Eye (tissue), 1 donor: ENCODE measurements at regions not wholly inside any gene's neighbourhood (a gene's known extent, or its start where the extent isn't known, plus 50 kb on each side); places are given as distances from the start of the nearest gene placed in this dataset.

Experiments
- DNase-seq: peaks from one replicate; pipeline ENCODE4 v3.0.0-alpha.2; 2015

- DNase-seq = no peak
Observed at GRCh38 chr2:41903474-41904135, 144.2 kb upstream of the PKDCC start.

GRCh38 chr2:41904459-41904858 is 143.4 kb upstream of the PKDCC start:
- no peak for DNase-seq

GRCh38 chr2:41905597-41906337 is 142.1 kb upstream of the PKDCC start:
- DNase-seq = no peak

GRCh38 chr2:41906338-41906725 is 141.5 kb upstream of the PKDCC start:
- DNase-seq = peak; percentile 39

GRCh38 chr2:41907141-41907540 is 140.7 kb upstream of the PKDCC start:
- DNase-seq = no peak

GRCh38 chr2:41907771-41908207 is 140.0 kb upstream of the PKDCC start:
- DNase-seq = no peak

GRCh38 chr2:41908349-41908748 is 139.5 kb upstream of the PKDCC start:
- no peak for DNase-seq

GRCh38 chr2:41909584-41909983 is 138.2 kb upstream of the PKDCC start:
- peak; percentile 57 for DNase-seq

GRCh38 chr2:41910126-41910525 is 137.7 kb upstream of the PKDCC start:
- no peak for DNase-seq

GRCh38 chr2:41911033-41911432 is 136.8 kb upstream of the PKDCC start:
- DNase-seq = no peak

- DNase-seq = no peak
Observed at GRCh38 chr2:41912337-41912736, 135.5 kb upstream of the PKDCC start.

- no peak for DNase-seq
Observed at GRCh38 chr2:41912776-41913175, 135.0 kb upstream of the PKDCC start.

GRCh38 chr2:41913311-41913710 is 134.5 kb upstream of the PKDCC start:
- DNase-seq = no peak

- DNase-seq = no peak
Observed at GRCh38 chr2:41913921-41914609, 133.8 kb upstream of the PKDCC start.

GRCh38 chr2:41914936-41915335 is 132.9 kb upstream of the PKDCC start:
- no peak for DNase-seq

GRCh38 chr2:41916177-41916576 is 131.6 kb upstream of the PKDCC start:
- DNase-seq = no peak

GRCh38 chr2:41917587-41917986 is 130.2 kb upstream of the PKDCC start:
- DNase-seq = no peak

GRCh38 chr2:41919135-41919534 is 128.7 kb upstream of the PKDCC start:
- DNase-seq = no peak

GRCh38 chr2:41920181-41920580 is 127.6 kb upstream of the PKDCC start:
- DNase-seq = no peak

- DNase-seq = no peak
Observed at GRCh38 chr2:41920812-41921211, 127.0 kb upstream of the PKDCC start.

GRCh38 chr2:41922177-41922576 is 125.6 kb upstream of the PKDCC start:
- no peak for DNase-seq

GRCh38 chr2:41923156-41923786 is 124.5 kb upstream of the PKDCC start:
- DNase-seq = no peak

GRCh38 chr2:41924024-41924423 is 123.8 kb upstream of the PKDCC start:
- no peak for DNase-seq
